ENCODE measurements at regions not wholly inside any gene's neighbourhood (a gene's known extent, or its start where the extent isn't known, plus 50 kb on each side); places are given as distances from the start of the nearest gene placed in this dataset.
A peak's percentile ranks its signal among the peaks of the same experiment; 100 is the strongest.

DNA sequence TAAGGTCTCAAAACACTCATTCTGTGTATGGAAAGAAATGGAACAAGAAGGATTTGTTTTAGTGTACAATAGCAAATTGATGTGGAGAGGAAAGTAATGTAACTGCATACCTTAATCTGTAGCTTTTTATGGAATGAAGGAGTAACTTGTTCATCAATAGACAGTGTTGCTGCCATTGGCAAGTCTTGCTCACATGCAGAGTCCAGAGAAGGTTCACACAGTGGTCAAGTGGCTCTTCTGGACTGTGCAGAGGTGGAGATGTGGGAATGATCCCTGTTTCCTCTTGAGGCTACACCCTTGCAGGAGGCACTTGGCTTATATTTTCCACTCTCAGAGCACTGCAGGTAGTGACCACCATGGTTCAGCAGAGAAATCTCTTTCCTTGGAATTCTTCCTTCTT, 132.9 kb upstream of the ANKH start:
- ChIA-PET POLR2A (ENCODE audit: unreplicated experiment) (no interaction called here), CTCF (no interaction called here)
- no peak overlapping the region for H2AFZ ChIP-seq (ENCODE audit: low read length)
- H3F3A ChIP-seq (ENCODE audit: low read length, unreplicated experiment) = peaks cover 3% of the 10 kb centered on the region
- no peak overlapping the region for H3K4me2 ChIP-seq (ENCODE audit: low read length)
- no peaks in the 10 kb centered on the region for H3K9me3 ChIP-seq (ENCODE audit: low read length)
- no peaks in the 10 kb centered on the region for H3K36me3 ChIP-seq (ENCODE audit: low read depth, low read length)
- no TSS peak for BruUV-seq (replicated peaks)
- TF ChIP-seq, protein P1, sequence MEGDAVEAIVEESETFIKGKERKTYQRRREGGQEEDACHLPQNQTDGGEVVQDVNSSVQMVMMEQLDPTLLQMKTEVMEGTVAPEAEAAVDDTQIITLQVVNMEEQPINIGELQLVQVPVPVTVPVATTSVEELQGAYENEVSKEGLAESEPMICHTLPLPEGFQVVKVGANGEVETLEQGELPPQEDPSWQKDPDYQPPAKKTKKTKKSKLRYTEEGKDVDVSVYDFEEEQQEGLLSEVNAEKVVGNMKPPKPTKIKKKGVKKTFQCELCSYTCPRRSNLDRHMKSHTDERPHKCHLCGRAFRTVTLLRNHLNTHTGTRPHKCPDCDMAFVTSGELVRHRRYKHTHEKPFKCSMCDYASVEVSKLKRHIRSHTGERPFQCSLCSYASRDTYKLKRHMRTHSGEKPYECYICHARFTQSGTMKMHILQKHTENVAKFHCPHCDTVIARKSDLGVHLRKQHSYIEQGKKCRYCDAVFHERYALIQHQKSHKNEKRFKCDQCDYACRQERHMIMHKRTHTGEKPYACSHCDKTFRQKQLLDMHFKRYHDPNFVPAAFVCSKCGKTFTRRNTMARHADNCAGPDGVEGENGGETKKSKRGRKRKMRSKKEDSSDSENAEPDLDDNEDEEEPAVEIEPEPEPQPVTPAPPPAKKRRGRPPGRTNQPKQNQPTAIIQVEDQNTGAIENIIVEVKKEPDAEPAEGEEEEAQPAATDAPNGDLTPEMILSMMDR (conservative IDR thresholded peaks at IDR 0.05; ENCODE audit: low read depth, low read length) = no peak
- no peak for TF ChIP-seq EZH2phosphoT487 (IDR thresholded peaks at IDR 0.05; ENCODE audit: borderline replicate concordance, low read length)
- TF ChIP-seq EZH2 (IDR thresholded peaks at IDR 0.05; ENCODE audit: low read length, unreplicated experiment) = no peak
- ATAC-seq (no peak), DNase-seq (no peak)
- H3K9ac ChIP-seq (ENCODE audit: low read length) = no peak overlapping the region
- peaks cover 20% of the 10 kb centered on the region for H3K4me1 ChIP-seq (ENCODE audit: insufficient read depth, low read length)
- intact Hi-C loops (cut with micrococcal nuclease) = no loop called here
- no peaks in the 10 kb centered on the region for H3K9me2 ChIP-seq (replicated peaks; ENCODE audit: low read length)
- H3K79me2 ChIP-seq (ENCODE audit: low read length) = no peaks in the 10 kb centered on the region
- 0 out of 2 replicates have a peak, but pooled peaks cover 7% of the 10 kb centered on the region for H3K27me3 ChIP-seq (ENCODE audit: low read length)
- no peak overlapping the region for H3K27ac ChIP-seq (ENCODE audit: low read length)
- H4K20me1 ChIP-seq (ENCODE audit: low read length) = no peaks in the 10 kb centered on the region
- no peak overlapping the region for H3K4me3 ChIP-seq (ENCODE audit: low read length)

DNA sequence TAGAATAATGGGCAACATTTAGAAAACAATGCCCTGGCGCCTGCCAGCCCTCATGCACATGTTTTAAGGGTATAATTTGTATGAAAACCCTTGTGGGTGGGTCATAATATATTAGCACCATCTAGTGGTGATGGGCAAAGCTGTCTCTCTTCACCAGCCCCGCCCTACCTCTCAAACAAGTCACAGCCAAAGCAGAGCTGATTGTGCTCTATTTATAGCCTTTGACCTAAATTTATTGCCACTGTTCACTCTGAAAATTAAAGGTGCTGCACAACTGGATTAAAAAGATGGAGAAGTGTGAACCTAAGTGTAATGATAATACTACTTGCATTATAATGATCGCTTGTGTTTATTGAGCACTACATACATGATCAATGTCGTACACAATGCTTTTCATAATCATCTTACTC, 131.9 kb upstream of the ANKH start:
- intact Hi-C loops (cut with micrococcal nuclease) = loop anchor here (1.0 to 2.0 kb wide), 3 partner anchors 47 to 276 kb away; no protein-coding TSS in a partner anchor
- no peak overlapping the region for H2AFZ ChIP-seq (ENCODE audit: low read length)
- H3K36me3 ChIP-seq (ENCODE audit: low read depth, low read length) = no peaks in the 10 kb centered on the region
- H4K20me1 ChIP-seq (ENCODE audit: low read length) = no peaks in the 10 kb centered on the region
- peaks cover 11% of the 10 kb centered on the region for H3K4me1 ChIP-seq (ENCODE audit: insufficient read depth, low read length)
- H3F3A ChIP-seq (ENCODE audit: low read length, unreplicated experiment) = no peaks in the 10 kb centered on the region
- H3K27me3 ChIP-seq (ENCODE audit: low read length) = peaks cover 9% of the 10 kb centered on the region; the same call in 1 of the 2 replicates
- H3K9me2 ChIP-seq (replicated peaks; ENCODE audit: low read length) = no peaks in the 10 kb centered on the region
- H3K79me2 ChIP-seq (ENCODE audit: low read length) = no peaks in the 10 kb centered on the region
- DNase-seq (peak; percentile 83), ATAC-seq (peak; percentile 88)
- POLR2A ChIA-PET (ENCODE audit: unreplicated experiment) = no interaction called here
- BruUV-seq (replicated peaks) = no TSS peak
- H3K9ac ChIP-seq (ENCODE audit: low read length) = no peak overlapping the region
- no peak overlapping the region for H3K4me2 ChIP-seq (ENCODE audit: low read length)
- TF ChIP-seq, protein P1 (conservative IDR thresholded peaks at IDR 0.05; ENCODE audit: low read depth, low read length) = peak; percentile 94
- TF ChIP-seq EZH2 (IDR thresholded peaks at IDR 0.05; ENCODE audit: low read length, unreplicated experiment) = no peak
- no peak overlapping the region for H3K27ac ChIP-seq (ENCODE audit: low read length)
- CTCF ChIA-PET = interaction anchor here (0.6 to 1.0 kb wide), 2 partner anchors 276 to 318 kb away, joined by 4 to 5 read pairs; no protein-coding TSS in a partner anchor
- H3K9me3 ChIP-seq (ENCODE audit: low read length) = 0 out of 2 replicates have a peak, but pooled peaks cover 2% of the 10 kb centered on the region
- H3K4me3 ChIP-seq (ENCODE audit: low read length) = no peak overlapping the region

GRCh38 chr5:15002791-15003190, 131.2 kb upstream of the ANKH start:
- no peak overlapping the region for H2AFZ ChIP-seq (ENCODE audit: low read length)
- H3K9me2 ChIP-seq (replicated peaks; ENCODE audit: low read length) = no peaks in the 10 kb centered on the region
- no peak overlapping the region for H3K4me2 ChIP-seq (ENCODE audit: low read length)
- H3K27ac ChIP-seq (ENCODE audit: low read length) = no peak overlapping the region
- no TSS peak for BruUV-seq (replicated peaks)
- TF ChIP-seq EZH2 (IDR thresholded peaks at IDR 0.05; ENCODE audit: low read length, unreplicated experiment) (no peak), EZH2phosphoT487 (IDR thresholded peaks at IDR 0.05; ENCODE audit: borderline replicate concordance, low read length) (no peak)
- TF ChIP-seq, protein P1 (conservative IDR thresholded peaks at IDR 0.05; ENCODE audit: low read depth, low read length) = no peak
- H3K9me3 ChIP-seq (ENCODE audit: low read length) = 0 out of 2 replicates have a peak, but pooled peaks cover 3% of the 10 kb centered on the region
- peaks cover 4% of the 10 kb centered on the region for H3K4me1 ChIP-seq (ENCODE audit: insufficient read depth, low read length)
- ATAC-seq = no peak
- no peak overlapping the region for H3K9ac ChIP-seq (ENCODE audit: low read length)
- no peak overlapping the region for H3K4me3 ChIP-seq (ENCODE audit: low read length)
- DNase-seq = no peak
- no peaks in the 10 kb centered on the region for H3K79me2 ChIP-seq (ENCODE audit: low read length)
- H3K36me3 ChIP-seq (ENCODE audit: low read depth, low read length) = no peaks in the 10 kb centered on the region
- H3F3A ChIP-seq (ENCODE audit: low read length, unreplicated experiment) = no peaks in the 10 kb centered on the region
- intact Hi-C loops (cut with micrococcal nuclease) = loop anchor here (1.0 to 2.0 kb wide), 3 partner anchors 46 to 275 kb away; no protein-coding TSS in a partner anchor
- H4K20me1 ChIP-seq (ENCODE audit: low read length) = no peaks in the 10 kb centered on the region
- POLR2A ChIA-PET (ENCODE audit: unreplicated experiment) = interaction anchor here (0.7 kb wide), 1 partner anchor 262 kb away, joined by 5 read pairs; no protein-coding TSS in a partner anchor
- CTCF ChIA-PET = no interaction called here
- H3K27me3 ChIP-seq (ENCODE audit: low read length) = peaks cover 16% of the 10 kb centered on the region; the same call in 1 of the 2 replicates

Measured in PC-3 (cell line).